Activated CD8-positive, alpha-beta T cell treated with anti-CD3 and anti-CD28 coated beads, Interleukin-2, amount 10 ng/mL, durations not matched to agents 7 days and 5 days (primary cell): ENCODE measurements at regions not wholly inside any gene's neighbourhood (a gene's known extent, or its start where the extent isn't known, plus 50 kb on each side); places are given as distances from the start of the nearest gene placed in this dataset.

ENCODE experiments used
- ATAC-seq: fragments of 150-1000 bp; cut with Tn5 transposase; one replicate; pipeline ENCODE4 v1.10.0; 2021; ENCODE audit warnings: moderate library complexity
- CTCF ChIA-PET: fragments of 350-600 bp; sonication (Branson Sonifier 250); formaldehyde crosslinking; loops from one replicate; lab custom pipeline; 2021; ENCODE audit warnings: antibody characterized with exemption; lab: Charles Lee
- POLR2A ChIA-PET: fragments of 350-600 bp; sonication (Branson Sonifier 250); formaldehyde crosslinking; loops from one replicate; lab custom pipeline; 2021; ENCODE audit warnings: antibody characterized with exemption; lab: Charles Lee
- DNase-seq: peaks from one replicate; pipeline ENCODE4 v3.0.0-alpha.2; 2020
- H3K27ac Mint-ChIP-seq: one replicate; pipeline ENCODE4 v1.8.0; 2021; ENCODE audit warnings: mild to moderate bottlenecking, mixed read lengths
- H3K27me3 Mint-ChIP-seq: one replicate; pipeline ENCODE4 v1.8.0; 2021; ENCODE audit warnings: low read depth, mixed read lengths
- H3K36me3 Mint-ChIP-seq: one replicate; pipeline ENCODE4 v1.8.0; 2021; ENCODE audit warnings: low read depth, mixed read lengths
- H3K4me1 Mint-ChIP-seq: one replicate; pipeline ENCODE4 v1.8.0; 2021; ENCODE audit warnings: low read depth, mixed read lengths
- H3K4me3 Mint-ChIP-seq: one replicate; pipeline ENCODE4 v1.8.0; 2021; ENCODE audit warnings: mild to moderate bottlenecking, mixed read lengths
- H3K9me3 Mint-ChIP-seq: one replicate; pipeline ENCODE4 v1.8.0; 2022; ENCODE audit warnings: mixed read lengths; ENCODE audit not compliant: insufficient read depth

GRCh38 chr12:75922944-75923642 is 108.5 kb downstream of the PHLDA1 start:
- ATAC-seq (peak; percentile 83), DNase-seq (no peak)
- H3K27me3 Mint-ChIP-seq = no peaks in the 10 kb centered on the region
- H3K36me3 Mint-ChIP-seq = peaks cover 40% of the 10 kb centered on the region
- H3K9me3 Mint-ChIP-seq = peaks cover 40% of the 10 kb centered on the region
- peaks cover 30% of the 10 kb centered on the region for H3K4me1 Mint-ChIP-seq
- H3K27ac Mint-ChIP-seq = peak overlapping the region; percentile 86
- H3K4me3 Mint-ChIP-seq = peak overlapping the region; percentile 12
- ChIA-PET POLR2A (interaction anchor here (1.0 to 1.9 kb wide), 3 partner anchors 11 to 108 kb away, joined by 4 to 5 read pairs (median 4); partner anchors contain the start of gene PHLDA1), CTCF (interaction anchor here (0.9 to 1.7 kb wide), 3 partner anchors 10 to 109 kb away, joined by 3 to 5 read pairs (median 3); partner anchors contain the start of gene PHLDA1)

- Mint-ChIP-seq H3K27ac (peak overlapping the region; percentile 58), H3K4me3 (no peak overlapping the region), H3K9me3 (peaks cover 31% of the 10 kb centered on the region), H3K27me3 (no peaks in the 10 kb centered on the region), H3K4me1 (peaks cover 40% of the 10 kb centered on the region), H3K36me3 (peaks cover 31% of the 10 kb centered on the region)
- POLR2A ChIA-PET = interaction anchor here (0.6 to 0.7 kb wide), 3 partner anchors 11 to 307 kb away, joined by 3 to 6 read pairs (median 4); no protein-coding TSS in a partner anchor
- CTCF ChIA-PET = no interaction called here
- ATAC-seq (no peak), DNase-seq (no peak)
These were observed 109.8 kb downstream of the PHLDA1 start for GRCh38 chr12:75921622-75922289.

- Mint-ChIP-seq H3K36me3 (peaks cover 2% of the 10 kb centered on the region), H3K4me1 (peaks cover 23% of the 10 kb centered on the region), H3K9me3 (peaks cover 1% of the 10 kb centered on the region), H3K27me3 (no peaks in the 10 kb centered on the region), H3K4me3 (no peak overlapping the region), H3K27ac (no peak overlapping the region)
- CTCF ChIA-PET = interaction anchor here (0.9 to 1.9 kb wide), 4 partner anchors 14 to 119 kb away, joined by 3 to 6 read pairs (median 4); partner anchors contain the start of gene PHLDA1
- ATAC-seq = no peak
- POLR2A ChIA-PET = no interaction called here
- DNase-seq = no peak
These were observed 113.9 kb downstream of the PHLDA1 start for GRCh38 chr12:75917715-75918114.

- no peak for DNase-seq
- no peaks in the 10 kb centered on the region for H3K27me3 Mint-ChIP-seq
- no peaks in the 10 kb centered on the region for H3K9me3 Mint-ChIP-seq
- no peak overlapping the region for H3K4me3 Mint-ChIP-seq
- H3K4me1 Mint-ChIP-seq = peaks cover 19% of the 10 kb centered on the region
- POLR2A ChIA-PET = interaction anchor here (0.6 kb wide), 1 partner anchor 465 kb away, joined by 4 read pairs; no protein-coding TSS in a partner anchor
- no peak overlapping the region for H3K27ac Mint-ChIP-seq
- no peaks in the 10 kb centered on the region for H3K36me3 Mint-ChIP-seq
- CTCF ChIA-PET = interaction anchor here (1.1 kb wide), 1 partner anchor 40 kb away, joined by 3 read pairs; no protein-coding TSS in a partner anchor
- ATAC-seq = no peak
These were observed 114.5 kb downstream of the PHLDA1 start for GRCh38 chr12:75917083-75917482.

GRCh38 chr12:75913502-75914351 is 117.8 kb downstream of the PHLDA1 start:
- Mint-ChIP-seq H3K9me3 (no peaks in the 10 kb centered on the region), H3K27ac (no peak overlapping the region), H3K4me1 (peaks cover 12% of the 10 kb centered on the region), H3K27me3 (peaks cover 6% of the 10 kb centered on the region), H3K36me3 (no peaks in the 10 kb centered on the region), H3K4me3 (no peak overlapping the region)
- DNase-seq (no peak), ATAC-seq (no peak)
- ChIA-PET CTCF (interaction anchor here (1.4 kb wide), 1 partner anchor 19 kb away, joined by 4 read pairs; no protein-coding TSS in a partner anchor), POLR2A (interaction anchor here (0.5 to 1.3 kb wide), 2 partner anchors 74 to 117 kb away, joined by 3 to 5 read pairs; partner anchors contain the start of gene PHLDA1)

GRCh38 chr12:75909714-75910656 is 121.6 kb downstream of the PHLDA1 start:
- CTCF ChIA-PET = no interaction called here
- Mint-ChIP-seq H3K4me1 (no peaks in the 10 kb centered on the region), H3K4me3 (no peak overlapping the region), H3K36me3 (no peaks in the 10 kb centered on the region), H3K27ac (no peak overlapping the region), H3K27me3 (peaks cover 13% of the 10 kb centered on the region), H3K9me3 (no peaks in the 10 kb centered on the region)
- POLR2A ChIA-PET = interaction anchor here (1.0 kb wide), 1 partner anchor 122 kb away, joined by 3 read pairs; the partner anchor contains the start of gene PHLDA1
- ATAC-seq = no peak
- DNase-seq = no peak

GRCh38 chr12:75908961-75909605 is 122.5 kb downstream of the PHLDA1 start:
- Mint-ChIP-seq H3K27ac (no peak overlapping the region), H3K27me3 (peaks cover 13% of the 10 kb centered on the region), H3K36me3 (no peaks in the 10 kb centered on the region), H3K4me1 (no peaks in the 10 kb centered on the region), H3K9me3 (no peaks in the 10 kb centered on the region), H3K4me3 (no peak overlapping the region)
- ATAC-seq (no peak), DNase-seq (no peak)
- CTCF ChIA-PET = no interaction called here
- POLR2A ChIA-PET = no interaction called here

GRCh38 chr12:75905922-75906321 is 125.7 kb downstream of the PHLDA1 start:
- CTCF ChIA-PET = no interaction called here
- Mint-ChIP-seq H3K27ac (no peak overlapping the region), H3K27me3 (peaks cover 18% of the 10 kb centered on the region), H3K4me3 (no peak overlapping the region), H3K9me3 (no peaks in the 10 kb centered on the region), H3K36me3 (no peaks in the 10 kb centered on the region), H3K4me1 (no peaks in the 10 kb centered on the region)
- ATAC-seq (no peak), DNase-seq (no peak)
- POLR2A ChIA-PET = no interaction called here

GRCh38 chr12:75900781-75901254 is 130.8 kb downstream of the PHLDA1 start:
- DNase-seq = no peak
- Mint-ChIP-seq H3K27ac (no peak overlapping the region), H3K9me3 (no peaks in the 10 kb centered on the region), H3K4me3 (no peak overlapping the region), H3K27me3 (peaks cover 24% of the 10 kb centered on the region), H3K36me3 (no peaks in the 10 kb centered on the region), H3K4me1 (no peaks in the 10 kb centered on the region)
- ChIA-PET POLR2A (interaction anchor here (0.6 kb wide), 1 partner anchor 21 kb away, joined by 6 read pairs; no protein-coding TSS in a partner anchor), CTCF (interaction anchor here (0.6 kb wide), 1 partner anchor 32 kb away, joined by 3 read pairs; no protein-coding TSS in a partner anchor)
- ATAC-seq = no peak

- no peak overlapping the region for H3K27ac Mint-ChIP-seq
These were observed 131.3 kb downstream of the PHLDA1 start for GRCh38 chr12:75900226-75900625.

More at GRCh38 chr12:75900226-75900625, 131.3 kb downstream of the PHLDA1 start:
- Mint-ChIP-seq H3K4me3 (no peak overlapping the region), H3K9me3 (no peaks in the 10 kb centered on the region), H3K4me1 (no peaks in the 10 kb centered on the region), H3K36me3 (no peaks in the 10 kb centered on the region), H3K27me3 (peaks cover 24% of the 10 kb centered on the region)
- DNase-seq = no peak
- ATAC-seq = no peak
- CTCF ChIA-PET = interaction anchor here (0.6 kb wide), 1 partner anchor 32 kb away, joined by 3 read pairs; no protein-coding TSS in a partner anchor
- POLR2A ChIA-PET = interaction anchor here (0.6 kb wide), 1 partner anchor 21 kb away, joined by 6 read pairs; no protein-coding TSS in a partner anchor
